HepG2 (cell line): ENCODE measurements at regions not wholly inside any gene's neighbourhood (a gene's known extent, or its start where the extent isn't known, plus 50 kb on each side); places are given as distances from the start of the nearest gene placed in this dataset.
"Not testable (repeated sequence)": the region's sequence is repeated elsewhere in the genome, so short reads cannot be mapped to it uniquely, and the experiment has no call there.

Experiments
- DR1 ChIP-seq: sonication (generic); formaldehyde crosslinking; IDR thresholded peaks from 2 replicates; pipeline ENCODE4 v1.8.0; 2021; ENCODE audit warnings: mild to moderate bottlenecking, missing genetic modification reagents, inconsistent platforms
- EED ChIP-seq: sonication (generic); formaldehyde crosslinking; IDR thresholded peaks from 2 replicates; pipeline ENCODE4 v1.5.0; 2020; ENCODE audit warnings: mild to moderate bottlenecking, missing genetic modification reagents
- EZH2 ChIP-seq: conservative IDR thresholded peaks from 2 replicates; pipeline ENCODE4 v1.6.1; 2012; ENCODE audit warnings: mild to moderate bottlenecking, low read depth, low read length, moderate library complexity
- HMG20A ChIP-seq: IDR thresholded peaks from 2 replicates; pipeline ENCODE4 v1.6.1; 2016; ENCODE audit warnings: borderline replicate concordance
- JUNB ChIP-seq: sonication (generic); formaldehyde crosslinking; IDR thresholded peaks from 2 replicates; pipeline ENCODE4 v1.8.0; 2022; ENCODE audit warnings: missing genetic modification reagents, mild to moderate bottlenecking, borderline replicate concordance
- NFIC ChIP-seq: IDR thresholded peaks from 2 replicates; pipeline ENCODE4 v1.6.1; 2012; ENCODE audit warnings: mild to moderate bottlenecking, low read length, inconsistent platforms
- POLR2A ChIP-seq, 2 experiments: IDR thresholded peaks; 2 replicates each; pipeline ENCODE4 v1.6.1; 2011; ENCODE audit warnings: low read depth in 2 of 2, low read length in 2 of 2, mild to moderate bottlenecking in 1 of 2, moderate library complexity in 1 of 2; ENCODE audit not compliant: insufficient read depth in 1 of 2
- POLR2AphosphoS2 ChIP-seq: IDR thresholded peaks from 2 replicates; pipeline ENCODE4 v1.6.1; 2011; ENCODE audit warnings: low read depth, low read length, improper control_type of control experiment
- SETDB1 ChIP-seq: sonication (generic); formaldehyde crosslinking; IDR thresholded peaks from 2 replicates; pipeline ENCODE4 v1.5.1; 2020; ENCODE audit warnings: missing genetic modification reagents, mild to moderate bottlenecking, borderline replicate concordance
- ZNF12 ChIP-seq: sonication (generic); formaldehyde crosslinking; IDR thresholded peaks from 2 replicates; pipeline ENCODE4 v1.5.0; 2020; ENCODE audit warnings: missing genetic modification reagents
- ZNF136 ChIP-seq: sonication (generic); formaldehyde crosslinking; IDR thresholded peaks from 2 replicates; pipeline ENCODE4 v1.8.1; 2022; ENCODE audit warnings: low read depth, mild to moderate bottlenecking, moderate library complexity, missing genetic modification reagents
- ZNF775 ChIP-seq: sonication (generic); formaldehyde crosslinking; IDR thresholded peaks from 2 replicates; pipeline ENCODE4 v1.4.0; 2020; ENCODE audit warnings: missing genetic modification reagents, mild to moderate bottlenecking, moderate library complexity, borderline replicate concordance
- TF ChIP-seq, protein P1 (sequence below): IDR thresholded peaks from 2 replicates; pipeline ENCODE4 v1.6.1; 2012; ENCODE audit warnings: low read depth, low read length, improper control_type of control experiment
- TF ChIP-seq, protein P2 (sequence below), 2 experiments: sonication (generic) in 1 of 2; formaldehyde crosslinking in 1 of 2; IDR thresholded peaks; 2 replicates each; pipeline versions ENCODE4 v1.6.1 to v1.9.0; 2014 to 2022; ENCODE audit warnings: antibody characterized with exemption in 1 of 2, borderline replicate concordance in 1 of 2, inconsistent platforms in 1 of 2, low read depth in 1 of 2, missing genetic modification reagents in 1 of 2

DNA sequence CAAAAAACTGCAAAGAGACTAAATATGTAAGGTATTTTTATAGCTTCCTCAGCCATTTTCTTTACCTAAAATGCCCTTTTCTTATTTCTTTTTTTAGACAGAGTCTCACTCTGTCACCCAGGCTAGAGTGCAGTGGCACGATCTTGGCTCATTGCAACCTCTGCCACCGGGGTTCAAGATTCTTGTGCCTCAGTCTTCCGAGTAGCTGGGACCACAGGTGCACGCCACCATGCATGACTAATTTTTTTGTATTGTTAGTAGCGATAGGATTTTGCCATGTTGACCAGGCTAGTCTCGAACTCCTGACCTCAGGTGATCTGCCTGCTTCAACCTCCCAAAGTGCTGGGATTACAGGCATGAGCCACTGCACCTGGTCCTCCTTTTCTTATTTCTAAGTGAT, 99.4 kb upstream of the CHD1 start:
- not testable (repeated sequence) for TF ChIP-seq EED (CRISPR knock-in tag); SETDB1; ZNF136; EZH2; ZNF775 (CRISPR knock-in tag); HMG20A; DR1 (CRISPR knock-in tag); ZNF12; POLR2A (IDR thresholded peaks at IDR 0.05; ENCODE audit: insufficient read depth in 1 of 2, low read depth in 2 of 2, low read length in 2 of 2); POLR2AphosphoS2; NFIC; JUNB
- TF ChIP-seq, protein P1, sequence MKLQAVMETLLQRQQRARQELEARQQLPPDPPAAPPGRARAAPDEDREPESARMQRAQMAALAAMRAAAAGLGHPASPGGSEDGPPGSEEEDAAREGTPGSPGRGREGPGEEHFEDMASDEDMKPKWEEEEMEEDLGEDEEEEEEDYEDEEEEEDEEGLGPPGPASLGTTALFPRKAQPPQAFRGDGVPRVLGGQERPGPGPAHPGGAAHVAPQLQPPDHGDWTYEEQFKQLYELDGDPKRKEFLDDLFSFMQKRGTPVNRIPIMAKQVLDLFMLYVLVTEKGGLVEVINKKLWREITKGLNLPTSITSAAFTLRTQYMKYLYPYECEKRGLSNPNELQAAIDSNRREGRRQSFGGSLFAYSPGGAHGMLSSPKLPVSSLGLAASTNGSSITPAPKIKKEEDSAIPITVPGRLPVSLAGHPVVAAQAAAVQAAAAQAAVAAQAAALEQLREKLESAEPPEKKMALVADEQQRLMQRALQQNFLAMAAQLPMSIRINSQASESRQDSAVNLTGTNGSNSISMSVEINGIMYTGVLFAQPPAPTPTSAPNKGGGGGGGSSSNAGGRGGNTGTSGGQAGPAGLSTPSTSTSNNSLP, result not testable (repeated sequence)
- TF ChIP-seq, protein P2, sequence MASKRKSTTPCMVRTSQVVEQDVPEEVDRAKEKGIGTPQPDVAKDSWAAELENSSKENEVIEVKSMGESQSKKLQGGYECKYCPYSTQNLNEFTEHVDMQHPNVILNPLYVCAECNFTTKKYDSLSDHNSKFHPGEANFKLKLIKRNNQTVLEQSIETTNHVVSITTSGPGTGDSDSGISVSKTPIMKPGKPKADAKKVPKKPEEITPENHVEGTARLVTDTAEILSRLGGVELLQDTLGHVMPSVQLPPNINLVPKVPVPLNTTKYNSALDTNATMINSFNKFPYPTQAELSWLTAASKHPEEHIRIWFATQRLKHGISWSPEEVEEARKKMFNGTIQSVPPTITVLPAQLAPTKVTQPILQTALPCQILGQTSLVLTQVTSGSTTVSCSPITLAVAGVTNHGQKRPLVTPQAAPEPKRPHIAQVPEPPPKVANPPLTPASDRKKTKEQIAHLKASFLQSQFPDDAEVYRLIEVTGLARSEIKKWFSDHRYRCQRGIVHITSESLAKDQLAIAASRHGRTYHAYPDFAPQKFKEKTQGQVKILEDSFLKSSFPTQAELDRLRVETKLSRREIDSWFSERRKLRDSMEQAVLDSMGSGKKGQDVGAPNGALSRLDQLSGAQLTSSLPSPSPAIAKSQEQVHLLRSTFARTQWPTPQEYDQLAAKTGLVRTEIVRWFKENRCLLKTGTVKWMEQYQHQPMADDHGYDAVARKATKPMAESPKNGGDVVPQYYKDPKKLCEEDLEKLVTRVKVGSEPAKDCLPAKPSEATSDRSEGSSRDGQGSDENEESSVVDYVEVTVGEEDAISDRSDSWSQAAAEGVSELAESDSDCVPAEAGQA (IDR thresholded peaks at IDR 0.05; ENCODE audit: low read depth), result not testable (repeated sequence)
- TF ChIP-seq, protein P2 (CRISPR knock-in tag; IDR thresholded peaks at IDR 0.05; ENCODE audit: borderline replicate concordance), result not testable (repeated sequence)
